GM12878 (cell line): ENCODE measurements at regions not wholly inside any gene's neighbourhood (a gene's known extent, or its start where the extent isn't known, plus 50 kb on each side); places are given as distances from the start of the nearest gene placed in this dataset.

Experiments
- ATAC-seq: fragments of 200-7000 bp; cut with Tn5 transposase; 3 replicates; pipeline ENCODE4 v1.9.1; 2020; ENCODE audit warnings: mild to moderate bottlenecking, moderate library complexity
- BruUV-seq: library from RNA; stranded (reverse); fragments of 400-500 nt; replicated peaks from 2 replicates; lab custom pipeline; 2021; lab: Mats Ljungman, UMichigan
- CTCF ChIA-PET: fragments of 300-600 bp; sonication (Branson Sonifier 250); formaldehyde crosslinking; extraction: SDS; loops from one replicate; lab custom pipeline; 2021; ENCODE audit warnings: inconsistent platforms; lab: Yijun Ruan, JAX
- POLR2A ChIA-PET: fragments of 350-600 bp; formaldehyde crosslinking; extraction: SDS; loops from one replicate; lab custom pipeline; 2021; ENCODE audit warnings: inconsistent platforms; lab: Charles Lee
- RAD21 ChIA-PET: fragments of 300-600 bp; sonication (Branson Sonifier 250); formaldehyde crosslinking; loops from one replicate; lab custom pipeline; 2023; ENCODE audit warnings: antibody characterized with exemption; ENCODE audit not compliant: unreplicated experiment; lab: Charles Lee
- SMC1A ChIA-PET: fragments of 300-600 bp; sonication (Branson Sonifier 250); formaldehyde crosslinking; loops from one replicate; lab custom pipeline; 2023; ENCODE audit not compliant: unreplicated experiment, uncharacterized antibody; lab: Charles Lee
- DNase-seq: peaks from one replicate; pipeline ENCODE4 v3.0.0-alpha.2; 2011; ENCODE audit warnings: low read depth, low spot score
- FAIRE-seq: peaks from 3 replicates; lab custom pipeline; 2011; peaks lifted over from hg19 to GRCh38; lab: Jason Lieb, UNC
- H2AFZ ChIP-seq: 2 replicates; pipeline ENCODE4 v1.6.0; 2011; ENCODE audit warnings: low read depth, low read length, control low read depth; ENCODE audit not compliant: control insufficient read depth
- H3K27ac ChIP-seq: 2 replicates; pipeline ENCODE4 v1.5.1; 2011; ENCODE audit warnings: control low read depth; ENCODE audit not compliant: control insufficient read depth, insufficient read depth
- H3K27me3 ChIP-seq, 2 experiments: replicated peaks in 1 of 2; 2 replicates each; pipeline versions ENCODE4 v1.6.0 to v1.6.1; 2011; ENCODE audit warnings: low read length in 1 of 2; ENCODE audit not compliant: control insufficient read depth in 2 of 2, insufficient read depth in 2 of 2
- H3K36me3 ChIP-seq, 2 experiments: 2 replicates each; pipeline ENCODE4 v1.5.1; 2011; ENCODE audit warnings: low read length in 1 of 2; ENCODE audit not compliant: control insufficient read depth in 2 of 2, insufficient read depth in 2 of 2
- H3K4me1 ChIP-seq: 2 replicates; pipeline ENCODE4 v1.6.1; 2011; ENCODE audit warnings: mild to moderate bottlenecking, low read length, moderate library complexity, mixed read lengths; ENCODE audit not compliant: control insufficient read depth, insufficient read depth
- H3K4me2 ChIP-seq: 2 replicates; pipeline ENCODE4 v1.6.0; 2011; ENCODE audit warnings: control low read depth; ENCODE audit not compliant: control insufficient read depth, insufficient read depth
- H3K4me3 ChIP-seq: fragments of 200-600 bp; sonication (generic); 2 replicates; pipeline ENCODE4 v1.5.1; 2016
- H3K79me2 ChIP-seq: 2 replicates; pipeline ENCODE4 v1.6.0; 2011; ENCODE audit warnings: low read length; ENCODE audit not compliant: control insufficient read depth, insufficient read depth
- H3K9ac ChIP-seq: 2 replicates; pipeline ENCODE4 v1.8.0; 2011; ENCODE audit warnings: low read length, control low read depth, mixed read lengths; ENCODE audit not compliant: control insufficient read depth, insufficient read depth
- H3K9me3 ChIP-seq: replicated peaks from 3 replicates; pipeline ENCODE4 v1.5.1; 2011; ENCODE audit warnings: mild to moderate bottlenecking, low read length; ENCODE audit not compliant: control insufficient read depth, insufficient read depth
- H4K20me1 ChIP-seq: 2 replicates; pipeline ENCODE4 v1.6.0; 2011; ENCODE audit not compliant: control insufficient read depth, insufficient read depth
- CREB1 ChIP-seq: IDR thresholded peaks from 2 replicates; pipeline ENCODE4 v1.6.1; 2012; ENCODE audit warnings: low read depth, mild to moderate bottlenecking, inconsistent platforms
- EED ChIP-seq: sonication (generic); IDR thresholded peaks from 2 replicates; pipeline ENCODE4 v1.6.1; 2016; ENCODE audit warnings: antibody characterized with exemption, low read depth
- EGR1 ChIP-seq, 2 experiments: IDR thresholded peaks; 1 replicate in 1 of 2; 2 replicates in 1 of 2; pipeline ENCODE4 v1.6.1; 2011 to 2012; ENCODE audit warnings: low read depth in 2 of 2, low read length in 2 of 2, borderline replicate concordance in 1 of 2, mild to moderate bottlenecking in 1 of 2, moderate library complexity in 1 of 2
- ETV6 ChIP-seq, 2 experiments: fragments of 450-650 bp in 1 of 2; IDR thresholded peaks in 1 of 2; conservative IDR thresholded peaks in 1 of 2; 2 replicates each; pipeline ENCODE4 v1.6.1; 2014; ENCODE audit warnings: antibody characterized with exemption in 1 of 2, borderline replicate concordance in 1 of 2, low read depth in 1 of 2, mild to moderate bottlenecking in 1 of 2, moderate library complexity in 1 of 2
- HDAC6 ChIP-seq: fragments of 200-600 bp; sonication (generic); IDR thresholded peaks from one replicate; pipeline ENCODE4 v1.8.0; 2017; ENCODE audit warnings: antibody characterized with exemption; ENCODE audit not compliant: unreplicated experiment
- MEF2A ChIP-seq: IDR thresholded peaks from 2 replicates; pipeline ENCODE4 v1.6.1; 2011; ENCODE audit warnings: low read depth, mild to moderate bottlenecking, low read length, moderate library complexity; ENCODE audit not compliant: insufficient read depth
- MTA3 ChIP-seq: IDR thresholded peaks from 2 replicates; pipeline ENCODE4 v1.6.1; 2012; ENCODE audit warnings: low read length, inconsistent platforms, borderline replicate concordance
- NFYB ChIP-seq: IDR thresholded peaks from 2 replicates; pipeline ENCODE4 v1.6.1; 2011; ENCODE audit warnings: low read depth, mild to moderate bottlenecking, low read length, improper control_type of control experiment, moderate library complexity; ENCODE audit not compliant: insufficient read depth
- POLR2AphosphoS2 ChIP-seq: IDR thresholded peaks from 2 replicates; pipeline ENCODE4 v1.6.1; 2011; ENCODE audit warnings: low read depth, mild to moderate bottlenecking, low read length, improper control_type of control experiment, moderate library complexity
- SMAD5 ChIP-seq: IDR thresholded peaks from 2 replicates; pipeline ENCODE4 v1.6.1; 2016; ENCODE audit warnings: antibody characterized with exemption, low read depth
- SPI1 ChIP-seq: IDR thresholded peaks from 2 replicates; pipeline ENCODE4 v1.6.1; 2011; ENCODE audit warnings: low read depth, mild to moderate bottlenecking, low read length, moderate library complexity, borderline replicate concordance; ENCODE audit not compliant: insufficient read depth
- SRF ChIP-seq, 2 experiments: IDR thresholded peaks; 2 replicates each; pipeline ENCODE4 v1.6.1; 2011; ENCODE audit warnings: low read depth in 2 of 2, low read length in 2 of 2, mild to moderate bottlenecking in 1 of 2, moderate library complexity in 1 of 2
- TAF1 ChIP-seq: IDR thresholded peaks from 2 replicates; pipeline ENCODE4 v1.6.1; 2011; ENCODE audit warnings: mild to moderate bottlenecking, low read depth, low read length, borderline replicate concordance
- ZNF24 ChIP-seq: fragments of 450-650 bp; IDR thresholded peaks from 2 replicates; pipeline ENCODE4 v1.6.1; 2017; ENCODE audit warnings: antibody characterized with exemption, mild to moderate bottlenecking
- ZNF384 ChIP-seq: IDR thresholded peaks from 2 replicates; pipeline ENCODE4 v1.6.1; 2012; ENCODE audit warnings: low read depth, mild to moderate bottlenecking, low read length, improper control_type of control experiment, borderline replicate concordance
- ZNF592 ChIP-seq: fragments of 450-650 bp; IDR thresholded peaks from 2 replicates; pipeline ENCODE4 v1.6.1; 2017; ENCODE audit warnings: mild to moderate bottlenecking, moderate library complexity
- ZSCAN29 ChIP-seq: fragments of 450-650 bp; IDR thresholded peaks from 2 replicates; pipeline ENCODE4 v1.6.1; 2017; ENCODE audit warnings: mild to moderate bottlenecking, moderate library complexity
- WGBS: methylation state at CpG from one replicate; pipeline ENCODE4 v1.1.6; 2016; ENCODE audit warnings: low lambda C conversion rate; ENCODE audit not compliant: insufficient replicate concordance, insufficient coverage; ENCODE audit errors: missing lambda C conversion rate; 5-methylcytosine and 5-hydroxymethylcytosine counted together
- in situ Hi-C: fragments of 300-500 bp; cut with MboI; formaldehyde crosslinking; loops from 9 replicates; pipeline ENCODE4 v1.14.3; 2018; ENCODE audit warnings: mixed read lengths
- intact Hi-C: fragments of 100-400 bp; cut with micrococcal nuclease; formaldehyde crosslinking; loops from one replicate; pipeline ENCODE4 v1.14.2; 2022; ENCODE audit not compliant: unreplicated experiment
- TF ChIP-seq, protein P1 (sequence below): fragments of 450-650 bp; IDR thresholded peaks from 2 replicates; pipeline ENCODE4 v1.6.1; 2017; ENCODE audit warnings: borderline replicate concordance

- H3K79me2 ChIP-seq = no peaks in the 10 kb centered on the region
- TF ChIP-seq ZNF592 (no peak), HDAC6 (no peak), ETV6 (conservative IDR thresholded peaks at IDR 0.05 in 1 of 2, IDR thresholded peaks at IDR 0.05 in 1 of 2; ENCODE audit: borderline replicate concordance in 1 of 2, low read depth in 1 of 2) (no peak), MTA3 (no peak), NFYB (no peak), EED (no peak), POLR2AphosphoS2 (no peak), TAF1 (no peak), CREB1 (no peak), SMAD5 (no peak), SPI1 (no peak), ZSCAN29 (no peak), EGR1 (IDR thresholded peaks at IDR 0.05; ENCODE audit: borderline replicate concordance in 1 of 2, low read depth in 2 of 2, low read length in 2 of 2) (no peak), ZNF24 (no peak), ZNF384 (no peak), SRF (IDR thresholded peaks at IDR 0.05; ENCODE audit: low read depth in 2 of 2, low read length in 2 of 2) (no peak), MEF2A (no peak)
- TF ChIP-seq, protein P1, sequence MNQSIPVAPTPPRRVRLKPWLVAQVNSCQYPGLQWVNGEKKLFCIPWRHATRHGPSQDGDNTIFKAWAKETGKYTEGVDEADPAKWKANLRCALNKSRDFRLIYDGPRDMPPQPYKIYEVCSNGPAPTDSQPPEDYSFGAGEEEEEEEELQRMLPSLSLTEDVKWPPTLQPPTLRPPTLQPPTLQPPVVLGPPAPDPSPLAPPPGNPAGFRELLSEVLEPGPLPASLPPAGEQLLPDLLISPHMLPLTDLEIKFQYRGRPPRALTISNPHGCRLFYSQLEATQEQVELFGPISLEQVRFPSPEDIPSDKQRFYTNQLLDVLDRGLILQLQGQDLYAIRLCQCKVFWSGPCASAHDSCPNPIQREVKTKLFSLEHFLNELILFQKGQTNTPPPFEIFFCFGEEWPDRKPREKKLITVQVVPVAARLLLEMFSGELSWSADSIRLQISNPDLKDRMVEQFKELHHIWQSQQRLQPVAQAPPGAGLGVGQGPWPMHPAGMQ = no peak
- TF ChIP-seq, all 136 proteins: peak for 0
- H2AFZ ChIP-seq = no peak overlapping the region
- in situ Hi-C loops (loop anchor here (25.0 kb wide), 1 partner anchor 771 kb away; no protein-coding TSS in a partner anchor), intact Hi-C loops (no loop called here)
- H3K27me3 ChIP-seq = no peaks in the 10 kb centered on the region; a peak in 2 of 4 replicates
- ChIA-PET SMC1A (interaction anchor here (0.9 kb wide), 1 partner anchor 26 kb away, joined by 3 read pairs; no protein-coding TSS in a partner anchor), CTCF (no interaction called here), POLR2A (no interaction called here), RAD21 (no interaction called here)
- ATAC-seq (no peak), FAIRE-seq (no peak), DNase-seq (no peak)
- no peak overlapping the region for H3K4me3 ChIP-seq
- no peaks in the 10 kb centered on the region for H3K36me3 ChIP-seq
- no peaks in the 10 kb centered on the region for H3K9me3 ChIP-seq
- no peak overlapping the region for H3K4me2 ChIP-seq
- H3K9ac ChIP-seq = no peak overlapping the region
- no peaks in the 10 kb centered on the region for H4K20me1 ChIP-seq
- no TSS peak for BruUV-seq
- no peak overlapping the region for H3K27ac ChIP-seq
- 50% methylated on average over 2 of the region's 2 CpGs for WGBS
- H3K4me1 ChIP-seq = no peaks in the 10 kb centered on the region
These were observed 515.4 kb downstream of the SOX6 start for GRCh38 chr11:15840966-15841365.
